ENCODE measurements at regions not wholly inside any gene's neighbourhood (a gene's known extent, or its start where the extent isn't known, plus 50 kb on each side); places are given as distances from the start of the nearest gene placed in this dataset.

DNA sequence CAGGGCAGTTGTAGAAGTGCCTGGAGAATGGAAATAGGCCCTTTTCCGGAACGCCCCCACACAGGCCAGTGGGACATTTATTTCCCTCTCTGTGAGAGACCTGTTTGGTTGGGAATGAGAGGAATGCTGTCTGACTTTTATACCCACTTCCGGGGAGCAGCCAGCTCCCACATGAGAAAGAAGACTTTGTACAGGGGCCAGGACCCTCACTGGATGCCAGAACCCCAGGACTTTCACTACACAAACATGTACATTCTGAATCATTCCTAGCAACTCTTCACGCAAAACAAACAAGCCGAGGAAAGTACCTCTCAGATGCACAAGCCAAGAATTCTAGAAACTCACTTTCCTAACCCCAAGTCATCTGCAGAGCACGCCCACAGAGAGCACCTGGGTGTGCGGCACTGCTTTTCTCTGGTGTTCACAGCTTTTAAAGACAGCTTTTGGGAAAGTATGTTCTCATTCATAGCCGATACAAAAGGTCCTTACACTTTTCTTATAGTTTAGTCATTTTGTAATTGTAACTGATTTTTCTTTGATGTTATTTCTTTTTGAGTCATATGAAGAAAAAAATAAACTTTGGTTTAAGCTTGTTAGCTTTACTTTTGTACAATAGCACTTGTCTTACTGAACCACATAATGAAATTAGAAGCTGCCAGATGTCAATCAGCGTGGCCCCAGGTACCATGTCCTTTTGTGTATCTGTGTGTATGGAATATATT is 856.1 kb upstream of the ID2 start:
- DNase-seq, result no peak

DNA sequence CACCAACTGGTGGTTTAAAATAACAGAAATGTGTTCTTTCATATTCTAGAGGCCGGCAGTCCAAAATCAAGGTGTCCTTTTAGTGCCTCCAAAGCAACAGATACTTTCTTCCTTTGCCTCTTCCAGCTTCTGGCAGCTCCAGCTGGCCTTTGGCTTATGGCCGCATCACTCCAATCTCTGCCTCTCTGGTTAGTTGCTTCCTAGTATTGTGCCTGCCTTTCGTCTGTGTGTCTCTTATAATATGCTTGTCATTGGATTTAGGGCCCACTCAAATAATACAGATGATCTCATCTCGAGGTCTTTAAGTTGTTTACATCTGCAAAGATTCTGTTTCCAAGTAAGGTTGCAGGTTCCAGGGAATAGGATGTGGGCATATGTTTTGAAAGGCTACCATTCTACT is 855.2 kb upstream of the ID2 start:
- DNase-seq, result no peak

DNA sequence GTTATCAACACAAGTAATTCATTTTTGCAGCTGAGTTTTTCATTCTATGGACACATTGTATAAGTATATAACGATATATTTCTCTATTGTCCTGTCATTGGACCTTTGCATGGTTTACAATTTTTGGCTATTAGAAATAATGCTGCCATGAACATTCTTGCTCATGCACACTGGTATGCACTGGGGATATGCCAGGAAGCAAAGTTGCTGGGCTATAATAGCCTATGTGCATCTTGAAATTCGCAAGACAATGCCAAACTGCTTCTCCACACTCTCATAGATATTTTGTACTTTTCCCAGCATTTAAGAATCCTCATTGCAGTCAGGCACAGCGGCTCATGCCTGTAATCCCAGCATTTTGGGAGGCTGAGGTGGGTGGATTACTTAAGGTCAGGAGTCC is 852.6 kb upstream of the ID2 start:
- DNase-seq, result no peak

DNA sequence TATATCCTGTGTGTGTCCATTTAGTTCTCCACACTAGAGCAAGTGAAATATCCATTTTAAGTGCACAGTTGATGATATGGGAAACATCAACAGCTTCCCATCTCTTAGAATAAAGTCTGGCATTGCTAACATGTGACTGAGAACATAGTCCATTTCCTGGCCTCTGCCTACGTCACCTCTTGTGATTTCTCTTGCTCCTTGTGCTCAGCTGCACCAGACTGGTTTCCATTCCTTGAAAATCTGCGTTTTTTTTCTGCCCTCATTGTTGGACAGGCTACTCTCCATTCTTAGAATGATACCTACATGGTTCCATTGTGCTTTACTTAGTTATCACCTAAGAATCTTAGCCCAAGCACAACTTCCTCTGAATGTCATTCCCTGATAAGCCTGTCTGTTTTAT is 851.2 kb upstream of the ID2 start:
- no peak for DNase-seq

- no peak for DNase-seq
Observed at GRCh38 chr2:7835151-7835550, 846.7 kb upstream of the ID2 start.

- DNase-seq, result no peak
Observed at GRCh38 chr2:7835693-7836680, 845.9 kb upstream of the ID2 start.

DNA sequence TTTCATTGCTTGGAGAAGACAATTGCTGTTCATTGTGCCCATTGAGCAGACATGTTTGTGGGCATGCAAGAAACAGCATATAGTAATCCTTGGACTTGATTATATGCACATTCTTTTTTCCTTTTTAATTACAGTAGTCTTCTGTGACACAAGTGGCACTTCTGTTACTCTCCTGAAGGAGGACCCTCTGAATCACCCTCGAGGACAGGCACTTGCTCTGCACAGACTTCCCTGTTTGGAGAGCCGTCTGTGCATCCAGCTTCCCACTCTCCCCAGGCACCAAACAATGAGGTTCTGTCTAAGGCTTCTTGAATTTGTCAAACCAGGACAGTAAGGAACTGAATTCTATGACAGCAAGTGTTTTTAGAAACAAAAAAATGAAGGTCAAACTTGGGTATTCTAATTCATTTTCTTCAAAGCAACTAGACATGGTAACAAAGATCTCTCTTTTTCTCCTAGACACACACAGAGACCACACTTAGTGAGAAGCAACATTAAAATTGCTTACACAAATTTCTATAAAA is 844.6 kb upstream of the ID2 start:
- no peak for DNase-seq

- DNase-seq, result no peak
Observed at GRCh38 chr2:7838669-7839068, 843.2 kb upstream of the ID2 start.

GRCh38 chr2:7840651-7841380 is 841.0 kb upstream of the ID2 start:
- no peak for DNase-seq

- no peak for DNase-seq
Observed at GRCh38 chr2:7841751-7842150, 840.1 kb upstream of the ID2 start.

GRCh38 chr2:7844414-7844965 is 837.4 kb upstream of the ID2 start:
- DNase-seq, result no peak

DNA sequence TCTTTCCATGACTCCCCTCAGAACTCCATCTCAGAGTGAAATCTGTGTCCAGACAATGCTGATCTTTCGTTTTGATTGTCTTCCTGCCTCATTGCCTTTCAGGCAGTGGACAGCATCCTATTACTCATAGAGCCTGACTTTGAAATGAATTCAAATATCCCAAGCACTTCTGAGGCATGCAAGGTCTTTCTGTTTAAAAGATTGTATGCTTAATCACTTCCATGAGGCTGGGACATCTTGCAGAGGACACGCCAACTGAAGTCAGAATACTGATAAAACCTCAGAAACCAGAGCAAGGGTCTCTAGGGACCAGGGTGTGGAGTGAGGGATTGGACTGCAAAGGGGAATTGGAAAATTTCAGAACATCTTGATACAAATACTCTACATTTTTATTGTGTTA is 836.5 kb upstream of the ID2 start:
- no peak for DNase-seq

GRCh38 chr2:7846607-7847006 is 835.2 kb upstream of the ID2 start:
- DNase-seq, result no peak

- DNase-seq, result no peak
Observed at GRCh38 chr2:7847321-7847720, 834.5 kb upstream of the ID2 start.

DNA sequence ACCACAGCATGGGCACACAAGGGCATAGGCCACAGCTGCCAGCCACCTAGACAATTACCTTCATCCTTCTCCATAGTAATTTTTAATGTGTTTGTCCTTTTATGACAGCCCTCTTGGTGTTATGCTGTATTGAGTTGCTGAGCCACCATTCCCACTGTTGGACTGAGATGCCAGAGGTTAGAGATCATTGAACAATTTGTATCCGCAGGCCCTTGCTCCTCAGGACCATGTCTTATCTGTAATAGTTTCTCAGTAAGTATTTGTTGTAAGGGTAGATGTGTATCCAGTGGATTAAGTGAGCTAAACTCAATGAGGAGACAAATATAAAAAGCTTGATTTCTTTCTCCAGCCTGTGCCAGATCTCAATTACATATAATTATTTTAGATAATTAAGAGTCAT is 832.8 kb upstream of the ID2 start:
- no peak for DNase-seq

DNA sequence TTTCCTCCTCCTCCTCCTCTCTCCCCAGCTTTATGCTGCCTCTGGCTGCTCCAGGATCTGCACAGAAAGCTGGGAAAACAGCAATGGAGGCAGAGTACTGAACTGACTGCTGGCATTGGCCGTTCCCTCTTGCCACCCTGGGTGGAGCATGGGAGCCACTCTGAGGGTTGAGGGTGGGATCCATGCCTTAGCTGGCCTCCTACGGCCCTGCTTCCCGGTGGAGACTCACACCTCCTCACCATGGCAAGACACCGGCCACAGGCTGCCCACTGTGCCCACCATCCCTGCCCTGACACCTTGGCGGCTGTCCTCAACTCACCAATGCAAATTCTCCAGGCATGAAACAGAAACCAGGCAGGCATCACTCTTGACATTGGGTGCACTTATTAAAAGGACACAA is 832.3 kb upstream of the ID2 start:
- DNase-seq, result no peak

DNA sequence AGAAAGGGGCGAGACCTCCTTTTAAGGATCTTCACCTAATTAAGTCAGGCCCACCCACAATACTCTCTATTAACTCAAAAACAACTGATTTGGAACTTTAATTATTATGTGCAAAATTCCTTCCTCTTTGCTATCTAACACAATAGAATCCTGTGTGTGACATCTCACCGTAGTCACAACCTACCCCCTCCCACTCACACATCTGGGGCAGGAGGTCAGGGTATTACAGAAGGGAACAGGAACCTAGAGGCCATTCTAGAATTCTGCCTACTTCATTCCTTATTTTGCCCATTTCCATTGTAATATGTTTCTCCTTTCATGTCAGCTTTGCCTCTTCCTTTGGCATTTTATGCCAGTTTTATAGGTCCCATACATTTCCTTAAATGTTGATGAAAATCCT is 829.3 kb upstream of the ID2 start:
- DNase-seq, result no peak

DNA sequence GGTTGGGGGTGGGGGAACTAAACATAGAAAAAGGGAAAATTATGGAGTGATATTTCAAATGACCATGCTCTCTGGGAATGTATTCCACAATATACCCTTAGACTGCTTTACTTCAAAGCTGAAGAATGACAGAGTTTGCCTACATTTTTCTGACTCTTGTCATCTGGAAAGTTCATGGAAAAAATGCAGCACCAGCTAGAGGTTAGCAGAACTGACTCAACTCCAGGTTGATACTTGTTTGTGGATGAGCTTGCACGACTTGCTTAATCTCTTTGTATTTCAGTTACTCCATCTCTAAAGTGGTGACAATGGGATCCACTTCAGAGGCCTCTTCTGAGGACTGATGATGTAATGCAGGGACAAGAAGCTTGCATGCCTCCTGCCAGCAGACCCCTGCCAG is 824.0 kb upstream of the ID2 start:
- DNase-seq, result no peak

DNA sequence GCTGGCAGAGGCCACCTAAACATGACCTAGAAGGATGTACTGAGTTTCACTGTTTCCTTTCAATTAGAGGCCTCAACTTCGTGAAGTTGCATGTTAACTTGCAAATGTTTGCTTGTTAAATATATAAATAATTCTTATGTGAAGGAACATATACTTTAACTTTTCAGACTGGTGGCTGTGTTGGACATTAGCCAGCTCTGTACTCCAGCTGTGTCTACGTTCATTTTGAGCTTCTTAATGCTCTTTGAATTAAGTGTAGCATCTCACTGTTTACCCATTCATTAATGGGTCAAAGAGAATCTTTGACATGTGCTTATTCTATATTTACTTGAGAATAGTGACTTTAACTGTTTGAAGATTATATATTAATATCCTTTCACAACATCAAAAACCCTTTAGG is 823.2 kb upstream of the ID2 start:
- DNase-seq, result no peak

GRCh38 chr2:7860693-7861092 is 821.2 kb upstream of the ID2 start:
- no peak for DNase-seq

DNA sequence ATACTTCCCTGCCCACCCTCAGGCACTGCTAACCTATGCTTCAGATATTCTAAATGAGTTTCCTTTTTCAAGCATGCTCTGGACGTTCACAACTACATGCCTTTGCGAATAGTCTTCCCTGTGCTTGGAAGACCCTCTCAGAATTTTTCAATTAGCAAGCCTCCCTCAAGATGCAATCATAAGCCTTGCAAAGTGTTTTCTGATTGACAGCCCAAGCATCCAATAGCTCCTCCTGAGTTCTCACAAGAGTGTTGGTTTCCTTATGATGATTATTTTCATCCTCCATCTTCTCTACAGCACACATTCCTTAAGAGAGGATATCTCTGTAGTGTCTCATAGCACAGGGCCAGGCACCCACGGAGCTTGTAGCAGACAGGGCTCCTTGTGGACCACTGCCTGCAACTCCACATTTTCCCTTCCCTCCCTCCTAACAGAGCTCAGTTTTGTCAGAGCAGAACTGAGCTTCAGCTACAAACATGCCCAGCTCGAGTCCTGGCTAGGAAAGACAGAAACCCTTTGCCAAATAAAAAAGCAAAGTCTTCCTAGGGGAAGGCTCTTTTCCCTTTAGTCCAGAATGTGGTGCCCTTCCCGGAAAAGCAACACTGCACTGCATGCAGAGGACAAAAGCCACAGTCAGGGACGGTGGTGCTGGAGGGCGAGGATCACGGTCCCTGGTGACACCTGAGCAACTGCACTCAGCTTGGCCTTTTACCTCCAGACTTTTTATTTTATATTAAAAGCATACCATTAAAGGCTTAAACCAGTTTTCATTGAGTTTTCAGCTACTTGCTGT is 819.8 kb upstream of the ID2 start:
- no peak for DNase-seq

DNA sequence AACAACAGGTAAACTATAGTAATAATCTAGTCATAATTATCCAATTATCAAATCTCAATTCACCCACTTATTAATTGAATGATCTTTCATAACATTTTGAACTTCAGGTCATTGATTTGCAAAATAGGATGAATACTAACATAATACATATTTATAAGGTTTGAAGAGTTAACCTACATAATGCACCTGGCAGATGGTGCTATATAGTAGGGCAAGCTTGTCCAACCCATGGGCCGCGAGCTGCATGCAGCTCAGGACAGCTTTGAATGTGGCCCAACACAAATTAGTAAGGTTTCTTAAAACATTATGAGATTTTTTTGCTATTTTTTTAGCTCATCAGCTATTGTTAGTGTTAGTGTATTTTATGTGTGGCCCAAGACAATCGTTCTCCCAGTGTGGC is 815.8 kb upstream of the ID2 start:
- DNase-seq, result no peak

Measured in activated gamma-delta T cell (primary cell).